Occipital lobe (tissue), 1 donor: ENCODE measurements at regions not wholly inside any gene's neighbourhood (a gene's known extent, or its start where the extent isn't known, plus 50 kb on each side); places are given as distances from the start of the nearest gene placed in this dataset.

Source experiments
- DNase-seq: peaks from one replicate; lab custom pipeline; 2025; lab: John Stamatoyannopoulos, UW

DNA sequence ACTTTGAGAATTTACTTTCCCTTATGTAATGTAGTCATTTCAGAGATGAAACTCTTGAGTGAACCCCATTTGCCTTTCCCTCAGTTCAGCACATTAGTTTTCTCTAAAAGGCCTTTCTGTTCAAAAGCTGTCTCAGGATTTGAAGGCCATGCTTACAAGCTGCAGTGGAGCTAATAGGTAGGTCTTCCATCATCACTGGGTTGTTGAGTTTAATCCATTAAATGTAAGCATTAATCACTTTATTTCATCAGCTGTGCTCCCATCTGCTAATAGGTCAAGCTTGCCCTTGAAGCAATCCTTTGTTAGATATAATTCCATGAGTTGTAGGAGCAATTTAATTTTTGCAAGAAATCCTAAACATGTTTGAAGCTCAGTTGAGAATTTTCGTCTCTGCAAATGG, 422.2 kb upstream of the ZP4 start:
- no peak for DNase-seq

GRCh38 chr1:238306411-238306810, 415.7 kb upstream of the ZP4 start:
- no peak for DNase-seq

GRCh38 chr1:238302646-238303045, 411.9 kb upstream of the ZP4 start:
- DNase-seq = no peak

GRCh38 chr1:238296371-238296770, 405.6 kb upstream of the ZP4 start:
- DNase-seq = no peak

DNA sequence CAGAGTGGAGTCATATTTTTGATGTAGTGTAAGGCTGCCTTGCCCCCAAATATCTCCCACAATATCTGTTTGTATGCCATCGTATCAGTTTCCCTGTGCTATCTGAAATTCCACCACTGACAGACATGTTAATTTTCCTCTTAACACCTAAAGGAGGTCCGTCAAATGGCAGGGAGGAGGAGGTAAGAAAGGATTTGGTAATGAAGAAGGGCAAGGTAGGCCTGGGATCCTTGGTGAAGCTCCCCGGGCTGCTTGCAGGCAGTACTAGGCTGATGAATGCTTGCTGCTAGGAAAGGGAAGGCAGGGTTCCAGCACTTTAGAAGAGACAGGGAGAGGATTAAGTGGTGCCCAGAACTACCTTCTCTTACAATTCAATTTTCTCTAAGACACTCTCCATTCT, 402.4 kb upstream of the ZP4 start:
- no peak for DNase-seq

DNA sequence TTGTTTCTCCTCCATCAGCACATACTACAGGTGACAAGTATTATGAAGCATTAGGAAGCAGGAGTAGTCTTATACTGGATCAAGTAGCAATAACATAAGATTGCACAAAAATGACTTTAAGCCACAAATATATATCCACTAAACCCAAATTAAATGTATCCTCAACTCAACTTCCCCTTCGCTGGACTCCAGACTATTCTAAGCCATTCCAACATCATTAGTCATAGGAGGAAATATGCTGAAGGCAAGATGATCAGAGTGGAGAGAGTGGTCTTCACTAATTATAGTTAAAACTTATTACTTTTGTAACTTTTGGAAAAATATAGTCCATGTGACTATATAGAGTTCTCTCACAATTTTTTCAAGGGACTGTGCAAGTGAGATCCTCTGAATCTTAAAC, 390.7 kb upstream of the ZP4 start:
- DNase-seq = no peak

- DNase-seq = no peak
Observed at GRCh38 chr1:238279694-238280380, 389.1 kb upstream of the ZP4 start.

DNA sequence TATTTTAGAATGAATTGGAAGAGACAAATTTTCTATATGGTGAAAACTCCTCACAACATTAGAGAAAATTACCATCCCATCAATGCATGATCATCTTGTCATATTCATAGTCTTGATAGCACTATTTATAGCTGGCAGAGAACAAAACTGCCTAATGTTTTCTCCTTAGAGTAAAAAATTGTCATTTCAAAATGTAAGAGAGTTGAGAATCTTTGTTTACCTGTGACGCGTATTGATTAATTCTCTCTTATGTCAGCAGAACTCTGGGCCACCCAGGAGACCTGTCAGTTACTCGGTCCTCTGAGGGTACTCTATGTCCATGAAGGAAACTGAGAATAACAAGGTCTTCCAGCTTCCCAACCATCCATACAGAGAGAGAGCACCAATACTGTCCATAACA, 381.4 kb upstream of the ZP4 start:
- no peak for DNase-seq

DNA sequence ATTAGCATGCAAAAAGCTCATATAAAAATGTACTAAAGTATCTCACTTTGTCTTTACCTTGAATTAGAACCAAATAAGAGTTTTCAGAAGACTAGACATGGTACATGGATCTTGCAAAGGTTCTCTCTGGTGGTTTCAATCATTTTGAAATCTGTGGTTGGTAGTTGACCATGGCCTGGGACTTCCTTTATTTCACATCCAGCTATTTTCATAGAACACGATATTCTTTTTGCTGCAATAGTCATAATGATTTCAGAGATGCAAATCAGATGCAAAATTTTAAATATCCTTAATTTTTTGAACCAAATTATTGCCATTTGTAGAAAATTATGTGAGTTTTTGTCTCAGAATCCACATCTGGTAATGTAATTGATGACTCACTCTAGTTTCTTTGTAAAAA, 375.1 kb upstream of the ZP4 start:
- no peak for DNase-seq

DNA sequence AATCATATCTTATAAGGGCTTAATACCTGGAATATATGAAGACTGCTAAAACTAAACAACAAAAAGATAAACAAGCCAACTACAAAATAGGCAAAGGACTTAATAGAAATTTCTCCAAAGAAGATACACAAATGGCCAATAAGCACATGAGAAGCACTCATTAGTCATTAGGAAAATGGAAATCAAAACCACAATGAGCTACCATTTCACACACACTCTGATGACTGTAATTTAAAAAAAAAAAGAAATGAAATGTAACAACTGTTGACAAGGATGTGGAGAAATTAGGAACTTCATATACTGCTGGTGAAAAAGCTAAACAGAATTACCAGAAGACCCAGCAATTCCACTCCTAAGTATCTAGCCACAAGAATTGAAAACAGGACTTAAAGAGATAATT, 374.2 kb upstream of the ZP4 start:
- DNase-seq = no peak

DNA sequence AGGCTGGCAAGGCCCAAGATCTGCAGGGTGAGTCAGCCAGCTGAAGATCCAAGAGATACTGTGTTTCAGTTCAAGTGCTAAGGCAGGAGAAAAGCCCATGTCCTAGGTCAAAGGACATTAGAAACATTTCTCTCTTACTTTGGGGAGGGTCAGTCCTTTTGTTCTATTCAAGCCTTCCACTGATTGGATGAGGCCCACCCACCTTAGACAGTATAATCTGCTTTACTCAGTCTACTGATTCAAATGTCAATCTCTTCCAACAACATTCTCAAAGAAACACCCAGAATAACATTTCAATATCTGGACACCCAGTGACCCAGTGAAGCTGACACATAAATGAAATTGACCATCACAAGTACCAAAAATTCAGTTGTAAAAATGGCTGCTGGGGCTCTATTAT, 367.8 kb upstream of the ZP4 start:
- DNase-seq = no peak

- no peak for DNase-seq
Observed at GRCh38 chr1:238257018-238257621, 366.4 kb upstream of the ZP4 start.

GRCh38 chr1:238254935-238255334, 364.2 kb upstream of the ZP4 start:
- no peak for DNase-seq

- peak; percentile 46 for DNase-seq
Observed at GRCh38 chr1:238252033-238252802, 361.5 kb upstream of the ZP4 start.

- no peak for DNase-seq
Observed at GRCh38 chr1:238248356-238248755, 357.6 kb upstream of the ZP4 start.

- DNase-seq = no peak
Observed at GRCh38 chr1:238242181-238242580, 351.5 kb upstream of the ZP4 start.

- DNase-seq = no peak
Observed at GRCh38 chr1:238241607-238242006, 350.9 kb upstream of the ZP4 start.

GRCh38 chr1:238239343-238239742, 348.6 kb upstream of the ZP4 start:
- DNase-seq = no peak

DNA sequence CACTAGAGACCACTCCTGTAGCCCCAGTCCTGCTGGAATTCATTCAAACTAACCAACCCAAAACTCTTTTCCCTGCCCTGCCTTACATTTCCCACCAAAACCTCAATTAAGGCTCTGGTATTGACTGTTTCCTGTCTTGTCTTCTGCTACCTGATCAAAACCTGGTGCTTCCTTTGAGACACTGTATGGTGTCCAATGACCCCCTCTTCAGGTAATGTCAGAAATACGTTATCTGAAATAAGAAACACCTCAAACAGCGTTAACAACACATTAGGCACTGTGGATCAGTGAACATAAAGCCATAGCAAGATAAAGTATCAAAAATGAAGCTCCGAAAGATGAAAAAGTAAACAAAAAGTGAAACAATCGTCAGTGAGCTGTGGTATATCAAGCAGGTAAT, 343.2 kb upstream of the ZP4 start:
- no peak for DNase-seq

DNA sequence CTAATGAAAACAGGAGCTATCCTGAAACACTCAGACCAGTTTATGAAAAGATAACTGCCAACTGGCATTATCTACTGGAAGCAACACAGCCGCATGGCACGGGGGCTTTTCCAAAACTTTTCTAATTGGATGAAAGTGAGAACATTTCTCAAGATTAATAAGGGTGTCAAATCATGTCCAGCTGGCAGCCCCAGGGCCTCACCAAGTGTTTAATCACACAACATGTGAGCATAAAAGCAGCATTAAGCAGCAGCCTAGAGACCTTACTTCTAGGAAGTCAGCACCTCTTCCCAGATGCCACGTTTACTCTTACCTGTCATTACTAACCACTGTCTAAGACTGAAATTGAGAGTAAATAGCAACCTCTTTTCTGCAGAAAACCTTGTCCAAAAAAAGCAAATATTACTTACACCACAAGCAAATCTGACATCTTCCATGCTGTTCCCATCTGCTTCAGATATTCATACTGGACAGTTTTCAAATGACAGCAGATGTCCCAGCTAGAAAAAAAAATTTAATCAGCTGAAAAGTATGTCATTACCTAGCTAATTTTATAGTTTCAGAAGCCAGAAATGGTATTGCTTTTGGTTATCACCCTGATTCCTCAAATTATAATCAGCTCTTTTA, 341.5 kb upstream of the ZP4 start:
- no peak for DNase-seq

DNA sequence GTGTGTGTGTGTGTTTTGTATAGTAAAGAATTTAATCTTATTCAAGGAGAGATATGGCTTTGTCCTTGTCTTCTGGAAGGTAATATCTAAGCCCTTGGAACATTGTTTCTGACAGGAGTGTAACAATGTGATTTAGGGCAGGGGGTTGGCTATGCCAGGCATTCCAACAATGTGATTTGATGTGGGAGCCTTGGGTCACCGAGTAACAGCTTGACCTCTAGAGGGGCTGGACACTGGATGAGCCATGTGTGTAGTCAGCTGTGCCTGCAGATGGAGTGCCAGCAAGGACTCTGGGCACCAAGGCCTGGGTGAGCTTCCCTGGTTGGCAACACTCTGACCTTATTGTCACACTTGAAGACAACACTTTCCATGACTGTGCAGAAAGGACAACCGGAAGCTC, 336.1 kb upstream of the ZP4 start:
- no peak for DNase-seq

DNA sequence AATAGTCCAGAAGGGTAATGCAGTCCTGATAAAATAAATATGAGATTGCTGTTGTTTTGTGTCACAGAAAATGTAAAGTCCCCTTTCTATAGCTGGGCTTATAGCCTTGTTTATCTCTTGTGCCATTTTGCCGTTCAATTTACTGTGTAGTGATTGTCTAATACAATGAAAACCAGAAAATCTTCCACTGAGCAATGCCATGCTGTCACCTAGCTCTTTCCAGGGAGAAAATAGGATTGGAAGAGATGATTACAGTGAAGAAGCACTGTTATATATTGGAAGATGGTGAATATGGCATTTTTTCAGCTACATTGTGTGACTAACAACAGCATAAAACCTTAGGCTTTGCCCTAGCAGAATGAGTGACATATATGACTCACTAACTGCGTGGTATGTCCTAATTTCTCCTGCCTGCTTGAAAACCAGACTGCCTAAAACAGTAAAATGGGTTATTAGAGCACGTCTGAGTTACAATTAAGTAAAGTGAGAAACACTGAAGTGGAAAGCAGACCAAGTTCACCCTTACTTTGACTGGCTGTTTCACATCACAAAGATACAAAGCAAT, 332.4 kb upstream of the ZP4 start:
- DNase-seq = no peak
